GM12873 (cell line): ENCODE measurements at regions not wholly inside any gene's neighbourhood (a gene's known extent, or its start where the extent isn't known, plus 50 kb on each side); places are given as distances from the start of the nearest gene placed in this dataset.

Experiments used
- CTCF ChIP-seq: IDR thresholded peaks from 2 replicates; pipeline ENCODE4 v1.5.1; 2012; ENCODE audit warnings: low read depth, mild to moderate bottlenecking, moderate library complexity, low read length, control low read depth; ENCODE audit not compliant: insufficient read depth; ENCODE audit errors: missing control alignments

- no peak for TF ChIP-seq CTCF
Observed at GRCh38 chr18:26700201-26700600, 151.8 kb upstream of the KCTD1 start.

- no peak for TF ChIP-seq CTCF
Observed at GRCh38 chr18:26697186-26697884, 149.0 kb upstream of the KCTD1 start.

- TF ChIP-seq CTCF = no peak
Observed at GRCh38 chr18:26696786-26697185, 148.4 kb upstream of the KCTD1 start.

GRCh38 chr18:26696308-26696707, 148.0 kb upstream of the KCTD1 start:
- no peak for TF ChIP-seq CTCF

GRCh38 chr18:26689226-26689879, 141.0 kb upstream of the KCTD1 start:
- TF ChIP-seq CTCF = no peak

GRCh38 chr18:26686532-26686931, 138.2 kb upstream of the KCTD1 start:
- TF ChIP-seq CTCF = no peak

GRCh38 chr18:26685438-26686157, 137.2 kb upstream of the KCTD1 start:
- TF ChIP-seq CTCF = no peak
